ENCODE measurements at regions not wholly inside any gene's neighbourhood (a gene's known extent, or its start where the extent isn't known, plus 50 kb on each side); places are given as distances from the start of the nearest gene placed in this dataset.

DNA sequence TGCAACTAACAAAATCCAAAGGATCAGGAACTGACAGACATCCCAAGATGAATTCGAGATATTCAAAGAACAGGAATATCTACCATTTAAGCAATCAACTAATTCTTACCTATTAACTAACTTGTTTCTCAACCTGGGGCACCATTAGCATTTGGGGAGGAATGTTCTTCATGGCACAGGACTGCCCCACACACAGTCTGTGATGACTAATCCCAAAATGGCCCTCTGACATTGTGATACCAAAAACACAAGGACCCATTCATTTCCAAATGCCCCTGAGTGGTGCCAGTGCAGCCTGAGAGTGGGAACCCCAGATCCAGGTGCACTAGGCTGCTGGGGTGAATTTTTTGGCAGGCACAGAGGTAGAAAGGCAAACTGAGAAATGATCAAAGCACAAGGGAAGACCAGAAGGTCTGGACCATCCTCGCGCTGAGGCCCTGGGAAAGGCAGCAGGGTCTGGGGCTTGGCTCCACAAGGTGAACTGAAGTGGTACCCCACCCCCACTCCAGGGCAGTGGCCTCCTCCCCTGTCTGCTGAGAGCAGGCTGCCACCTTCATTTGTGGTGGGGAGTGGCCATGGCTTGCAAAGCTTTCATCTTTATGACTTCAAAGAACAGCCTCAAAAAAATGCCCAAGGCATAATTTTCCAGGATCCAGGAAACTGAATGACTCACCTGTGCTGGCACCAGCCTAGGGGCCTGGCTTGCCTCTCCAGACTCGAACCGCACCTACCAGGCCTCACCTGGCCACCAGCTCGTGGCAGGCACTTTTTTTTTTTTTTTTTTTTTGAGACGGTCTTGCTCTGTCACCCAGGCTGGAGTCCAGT, 122.4 kb downstream of the BCOR start:
- H3K4me1 ChIP-seq (ENCODE audit: control insufficient read depth, low read length), result no peaks in the 10 kb centered on the region
- H3K4me2 ChIP-seq (ENCODE audit: low read length), result no peak overlapping the region
- no peaks in the 10 kb centered on the region for H3K9me2 ChIP-seq (replicated peaks; ENCODE audit: control insufficient read depth, low read length)
- H3K27ac ChIP-seq (ENCODE audit: low read depth, low read length), result no peak overlapping the region
- H3F3A ChIP-seq (ENCODE audit: control insufficient read depth, insufficient read depth), result no peaks in the 10 kb centered on the region
- H3K36me3 ChIP-seq (ENCODE audit: control insufficient read depth, low read length), result no peaks in the 10 kb centered on the region
- no peaks in the 10 kb centered on the region for H4K20me1 ChIP-seq (ENCODE audit: control insufficient read depth, insufficient read depth, low read depth, low read length)
- no peaks in the 10 kb centered on the region for H3K79me2 ChIP-seq (ENCODE audit: control insufficient read depth, low read length)
- H3K27me3 ChIP-seq (ENCODE audit: control insufficient read depth, low read length), result no peaks in the 10 kb centered on the region
- no peaks in the 10 kb centered on the region for H3K9me3 ChIP-seq (ENCODE audit: control insufficient read depth, insufficient read depth, low read length)
- TF ChIP-seq, protein P1, sequence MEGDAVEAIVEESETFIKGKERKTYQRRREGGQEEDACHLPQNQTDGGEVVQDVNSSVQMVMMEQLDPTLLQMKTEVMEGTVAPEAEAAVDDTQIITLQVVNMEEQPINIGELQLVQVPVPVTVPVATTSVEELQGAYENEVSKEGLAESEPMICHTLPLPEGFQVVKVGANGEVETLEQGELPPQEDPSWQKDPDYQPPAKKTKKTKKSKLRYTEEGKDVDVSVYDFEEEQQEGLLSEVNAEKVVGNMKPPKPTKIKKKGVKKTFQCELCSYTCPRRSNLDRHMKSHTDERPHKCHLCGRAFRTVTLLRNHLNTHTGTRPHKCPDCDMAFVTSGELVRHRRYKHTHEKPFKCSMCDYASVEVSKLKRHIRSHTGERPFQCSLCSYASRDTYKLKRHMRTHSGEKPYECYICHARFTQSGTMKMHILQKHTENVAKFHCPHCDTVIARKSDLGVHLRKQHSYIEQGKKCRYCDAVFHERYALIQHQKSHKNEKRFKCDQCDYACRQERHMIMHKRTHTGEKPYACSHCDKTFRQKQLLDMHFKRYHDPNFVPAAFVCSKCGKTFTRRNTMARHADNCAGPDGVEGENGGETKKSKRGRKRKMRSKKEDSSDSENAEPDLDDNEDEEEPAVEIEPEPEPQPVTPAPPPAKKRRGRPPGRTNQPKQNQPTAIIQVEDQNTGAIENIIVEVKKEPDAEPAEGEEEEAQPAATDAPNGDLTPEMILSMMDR (IDR thresholded peaks at IDR 0.05; ENCODE audit: low read depth, low read length, poor library complexity, severe bottlenecking), result no peak
- TF ChIP-seq EZH2phosphoT487 (IDR thresholded peaks at IDR 0.05; ENCODE audit: borderline replicate concordance, low read length), result no peak
- no peak overlapping the region for H3K4me3 ChIP-seq (ENCODE audit: low read length)

DNA sequence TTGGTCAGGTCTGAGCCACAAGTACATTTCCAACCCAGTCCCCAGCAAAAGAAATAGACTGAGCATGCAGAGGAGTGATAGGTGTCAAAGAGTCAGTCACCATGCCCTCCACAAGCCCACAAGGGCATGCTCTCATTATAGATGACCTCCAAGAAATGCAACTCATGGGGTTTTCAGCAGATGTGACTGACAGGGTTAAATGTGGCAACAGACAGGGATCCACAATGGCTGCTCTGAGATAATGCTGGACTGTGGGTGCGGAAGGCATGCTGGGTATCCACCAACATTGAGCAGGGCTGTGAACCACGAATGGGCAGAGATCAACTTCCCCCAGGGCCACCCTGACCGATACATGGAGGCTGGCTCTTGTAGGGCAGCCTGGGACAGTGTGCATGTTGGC, 115.8 kb downstream of the BCOR start:
- no peaks in the 10 kb centered on the region for H3K9me3 ChIP-seq (ENCODE audit: control insufficient read depth, insufficient read depth, low read length)

DNA sequence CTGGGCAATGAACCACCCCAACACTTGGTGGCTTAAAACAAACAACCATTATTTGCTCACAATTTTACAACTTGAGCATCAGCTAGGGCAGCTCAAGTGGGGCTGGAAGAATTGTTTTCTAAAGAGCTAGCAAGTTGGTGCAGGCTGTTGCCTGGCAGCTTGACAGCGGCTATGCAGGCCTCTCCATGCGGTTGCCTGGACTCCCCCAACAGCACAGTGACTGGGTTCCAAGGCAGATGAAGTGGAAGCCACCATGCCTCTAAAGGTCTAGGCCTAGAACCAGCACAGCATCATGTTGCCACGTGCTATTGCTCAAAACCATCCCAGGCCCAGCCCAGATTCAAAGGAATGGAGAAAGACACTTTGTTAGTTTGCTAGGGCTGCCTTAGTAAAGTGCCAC, 114.8 kb downstream of the BCOR start:
- H3K9me3 ChIP-seq (ENCODE audit: control insufficient read depth, insufficient read depth, low read length), result no peaks in the 10 kb centered on the region
- H4K20me1 ChIP-seq (ENCODE audit: control insufficient read depth, insufficient read depth, low read depth, low read length), result no peaks in the 10 kb centered on the region
- no peaks in the 10 kb centered on the region for H3K9me2 ChIP-seq (replicated peaks; ENCODE audit: control insufficient read depth, low read length)
- no peaks in the 10 kb centered on the region for H3K27me3 ChIP-seq (ENCODE audit: control insufficient read depth, low read length)
- H3K4me3 ChIP-seq (ENCODE audit: low read length), result no peak overlapping the region
- H3K4me2 ChIP-seq (ENCODE audit: low read length), result no peak overlapping the region
- no peaks in the 10 kb centered on the region for H3K4me1 ChIP-seq (ENCODE audit: control insufficient read depth, low read length)
- H3K36me3 ChIP-seq (ENCODE audit: control insufficient read depth, low read length), result no peaks in the 10 kb centered on the region
- H3K27ac ChIP-seq (ENCODE audit: low read depth, low read length), result no peak overlapping the region
- H3F3A ChIP-seq (ENCODE audit: control insufficient read depth, insufficient read depth), result no peaks in the 10 kb centered on the region
- TF ChIP-seq EZH2phosphoT487 (IDR thresholded peaks at IDR 0.05; ENCODE audit: borderline replicate concordance, low read length), result no peak
- TF ChIP-seq, protein P1 (IDR thresholded peaks at IDR 0.05; ENCODE audit: low read depth, low read length, poor library complexity, severe bottlenecking), result no peak
- no peaks in the 10 kb centered on the region for H3K79me2 ChIP-seq (ENCODE audit: control insufficient read depth, low read length)

More for the DNA sequence above, 115.8 kb downstream of the BCOR start:
- Histone ChIP-seq H3K4me1 (ENCODE audit: control insufficient read depth, low read length) (no peaks in the 10 kb centered on the region), H3F3A (ENCODE audit: control insufficient read depth, insufficient read depth) (no peaks in the 10 kb centered on the region), H4K20me1 (ENCODE audit: control insufficient read depth, insufficient read depth, low read depth, low read length) (no peaks in the 10 kb centered on the region), H3K9me2 (replicated peaks; ENCODE audit: control insufficient read depth, low read length) (no peaks in the 10 kb centered on the region), H3K4me2 (ENCODE audit: low read length) (no peak overlapping the region), H3K79me2 (ENCODE audit: control insufficient read depth, low read length) (no peaks in the 10 kb centered on the region), H3K27me3 (ENCODE audit: control insufficient read depth, low read length) (no peaks in the 10 kb centered on the region), H3K4me3 (ENCODE audit: low read length) (no peak overlapping the region), H3K36me3 (ENCODE audit: control insufficient read depth, low read length) (no peaks in the 10 kb centered on the region), H3K27ac (ENCODE audit: low read depth, low read length) (no peak overlapping the region)
- TF ChIP-seq EZH2phosphoT487 (IDR thresholded peaks at IDR 0.05; ENCODE audit: borderline replicate concordance, low read length), result no peak
- TF ChIP-seq, protein P1 (IDR thresholded peaks at IDR 0.05; ENCODE audit: low read depth, low read length, poor library complexity, severe bottlenecking), result no peak

Data from DOHH2 (cell line).